ENCODE measurements at regions not wholly inside any gene's neighbourhood (a gene's known extent, or its start where the extent isn't known, plus 50 kb on each side); places are given as distances from the start of the nearest gene placed in this dataset.
"Not testable (repeated sequence)": the region's sequence is repeated elsewhere in the genome, so short reads cannot be mapped to it uniquely, and the experiment has no call there.

DNA sequence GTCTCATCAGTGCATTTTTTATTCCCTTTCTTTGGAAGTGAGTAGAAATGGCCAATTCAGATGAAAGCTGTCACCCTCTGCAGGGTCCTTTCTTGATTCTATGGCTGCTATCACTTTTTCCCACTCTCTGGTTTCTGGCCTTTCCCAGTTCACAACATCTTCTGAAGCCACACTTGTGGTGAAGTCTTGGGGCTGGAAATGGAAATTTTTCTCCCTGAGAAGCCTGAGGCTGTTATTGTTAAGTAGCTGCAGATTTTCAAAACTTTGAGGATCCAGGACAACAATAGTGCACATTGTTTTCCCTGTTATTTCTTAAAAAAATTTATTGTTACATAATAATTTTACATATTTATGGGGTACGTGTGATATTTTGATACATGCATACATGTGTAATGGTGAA lies 250.3 kb upstream of the RASGRP1 start:
- no peak for DNase-seq (ENCODE audit: low spot score)

GRCh38 chr15:38817427-38818156 lies 253.0 kb upstream of the RASGRP1 start:
- peak; percentile 62 for DNase-seq (ENCODE audit: low spot score)

DNA sequence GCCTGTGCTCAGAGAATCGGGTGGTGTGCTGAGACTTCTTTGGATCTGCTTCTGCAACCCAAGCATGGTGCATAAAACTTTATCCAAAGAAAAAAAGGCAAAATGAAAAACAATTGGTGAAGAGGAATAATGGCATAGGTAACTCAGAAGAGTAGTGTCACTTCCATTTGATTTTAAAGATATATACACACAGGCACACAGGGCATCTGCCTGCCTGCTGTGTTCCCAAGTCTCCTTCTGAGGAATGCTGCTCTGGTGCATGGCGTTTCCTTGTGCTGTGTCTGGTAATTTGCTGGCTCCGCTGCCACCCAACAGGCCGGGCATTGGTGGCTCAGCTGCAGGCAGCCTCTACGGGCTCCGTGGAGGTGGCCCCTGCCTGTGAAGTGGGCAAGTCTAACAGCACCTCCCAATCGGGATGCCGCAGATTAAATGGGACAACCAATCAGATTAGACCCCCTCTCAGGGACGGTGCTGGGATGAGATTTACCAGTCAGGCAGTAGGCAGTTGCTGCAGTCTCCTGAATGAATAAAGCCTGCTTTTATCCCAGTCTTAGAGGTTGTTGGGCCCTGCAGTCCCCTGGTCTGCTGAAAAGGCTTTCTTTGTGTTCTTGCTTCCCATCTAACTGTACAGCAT lies 253.7 kb upstream of the RASGRP1 start:
- DNase-seq (ENCODE audit: low spot score), result peak; percentile 56

DNA sequence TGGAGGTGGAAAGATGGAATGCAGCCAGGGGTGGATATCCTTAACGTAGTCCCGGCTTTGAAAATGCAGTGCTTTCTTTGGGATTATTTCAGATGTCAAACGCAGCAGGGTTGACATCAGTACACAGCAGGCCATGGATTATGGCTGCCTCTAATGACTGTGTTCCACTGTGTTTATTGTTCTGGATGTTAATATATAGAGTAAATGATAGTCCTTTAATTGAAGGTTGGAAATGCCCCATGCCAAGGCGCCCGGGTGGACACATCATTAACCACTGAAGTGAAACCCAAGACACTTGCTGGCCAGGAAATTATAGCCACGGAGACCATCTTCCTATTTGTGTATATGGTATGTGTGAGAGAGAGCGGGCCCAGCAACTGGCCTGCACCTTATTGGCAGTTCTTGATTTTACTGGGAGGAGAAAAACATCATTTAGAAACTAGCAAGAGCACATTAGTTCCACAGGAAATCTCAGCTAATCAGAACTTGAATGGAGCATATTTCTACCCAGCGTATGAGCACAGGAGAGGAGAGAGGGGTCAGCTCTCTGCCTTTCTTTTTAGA lies 254.9 kb upstream of the RASGRP1 start:
- DNase-seq (ENCODE audit: low spot score), result no peak

DNA sequence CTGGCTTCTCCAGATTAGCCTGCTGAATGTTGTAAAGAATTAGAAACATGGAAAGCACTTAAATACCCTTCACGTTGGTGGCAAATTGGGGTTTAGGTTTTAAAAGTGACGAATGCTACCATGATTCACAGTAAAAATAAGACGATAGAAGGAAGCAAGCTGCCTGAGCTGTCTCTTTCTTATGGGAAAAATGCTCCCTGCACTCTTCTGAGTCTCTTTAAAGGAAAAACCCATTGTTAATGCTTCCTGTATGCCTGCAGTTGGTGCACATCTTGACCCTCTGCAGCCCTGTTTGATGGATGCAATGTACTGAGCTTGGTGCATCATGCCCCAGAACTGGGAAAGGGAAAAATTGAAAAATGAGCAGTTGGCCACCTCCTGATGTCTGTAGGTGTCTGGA lies 258.6 kb upstream of the RASGRP1 start:
- DNase-seq (ENCODE audit: low spot score), result no peak

DNA sequence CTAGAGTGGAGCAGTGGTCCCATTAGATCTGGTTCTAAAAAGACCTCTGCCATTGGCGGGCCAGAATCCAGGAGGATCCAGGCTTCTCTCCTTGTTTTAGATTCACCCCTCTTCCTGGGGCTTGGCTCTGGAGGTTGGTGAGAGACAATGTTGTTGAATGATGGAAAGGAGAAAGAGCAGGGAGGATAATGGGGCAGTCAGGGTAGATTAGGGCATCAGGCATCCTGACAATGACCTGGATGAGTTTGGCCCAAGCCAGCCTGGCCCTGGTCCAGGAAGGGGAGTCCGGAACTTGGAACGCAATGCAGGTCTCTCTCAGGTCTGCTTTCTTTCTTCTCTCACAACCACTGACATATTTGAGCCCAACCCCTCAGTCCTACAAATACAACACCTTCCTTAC lies 260.1 kb upstream of the RASGRP1 start:
- no peak for DNase-seq (ENCODE audit: low spot score)

DNA sequence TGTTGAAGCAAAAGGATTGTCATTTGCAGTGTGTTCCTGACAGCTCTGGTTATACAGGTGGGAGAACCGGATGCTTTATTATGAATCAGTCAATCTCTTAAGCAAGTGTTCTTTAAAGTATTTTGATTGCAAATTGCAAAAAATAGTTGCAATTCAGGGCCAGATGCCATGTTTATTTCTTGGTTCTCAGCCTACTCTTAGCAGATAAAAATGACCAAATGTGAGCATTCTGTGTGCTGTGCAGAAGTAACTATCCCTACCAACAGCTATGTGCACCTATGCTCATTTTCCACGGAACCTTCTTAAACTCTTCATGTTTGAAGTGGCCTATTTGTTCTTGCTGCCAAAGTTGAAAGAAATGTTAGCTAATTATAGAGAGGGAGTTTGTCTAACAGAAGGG lies 262.3 kb upstream of the RASGRP1 start:
- no peak for DNase-seq (ENCODE audit: low spot score)

GRCh38 chr15:38828031-38828532 lies 263.5 kb upstream of the RASGRP1 start:
- DNase-seq (ENCODE audit: low spot score), result no peak

GRCh38 chr15:38829086-38829485 lies 264.5 kb upstream of the RASGRP1 start:
- no peak for DNase-seq (ENCODE audit: low spot score)

- no peak for DNase-seq (ENCODE audit: low spot score)
Measured at GRCh38 chr15:38842226-38842625, 277.6 kb upstream of the RASGRP1 start.

DNA sequence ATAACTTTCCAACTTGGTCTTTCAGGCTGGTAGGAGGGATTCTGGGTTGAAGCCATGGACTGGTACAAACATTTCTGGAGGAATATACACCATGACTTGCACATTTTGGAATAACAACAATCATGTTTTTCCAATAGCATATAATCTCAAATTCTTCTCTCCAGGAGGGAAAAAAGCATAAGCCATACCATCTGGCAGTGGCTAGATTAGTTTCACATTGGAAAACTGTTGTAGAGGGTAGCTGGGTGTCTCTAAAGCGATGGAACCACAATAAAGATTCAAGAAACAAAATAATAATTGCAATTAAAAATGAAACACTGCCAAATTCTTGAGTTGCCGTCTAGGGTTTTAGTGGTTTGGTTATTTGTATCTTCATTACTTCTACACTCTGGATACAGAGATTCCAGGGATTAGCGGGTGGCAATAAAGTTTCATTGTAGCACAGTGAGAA lies 278.5 kb upstream of the RASGRP1 start:
- DNase-seq (ENCODE audit: low spot score), result no peak

- peak; percentile 22 for DNase-seq (ENCODE audit: low spot score)
Measured at GRCh38 chr15:38843736-38844590, 279.3 kb upstream of the RASGRP1 start.

DNA sequence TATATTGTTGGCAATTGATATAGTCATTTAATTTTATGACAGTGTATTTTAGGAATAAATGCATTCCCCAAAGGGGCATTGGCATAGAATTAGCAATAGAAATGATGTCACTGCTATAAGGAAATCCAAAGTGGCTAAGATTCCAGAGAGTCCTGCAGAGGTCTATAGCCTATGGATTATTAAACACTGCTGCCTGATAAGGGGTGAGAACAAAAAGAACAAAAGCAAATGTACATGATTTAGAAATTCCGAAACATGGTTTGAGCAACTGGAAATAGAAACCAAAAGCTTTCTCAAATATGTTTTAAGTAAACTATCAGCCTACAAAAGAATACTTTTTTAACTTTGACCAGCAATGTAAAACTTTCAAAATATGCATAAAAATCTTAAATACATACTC lies 280.1 kb upstream of the RASGRP1 start:
- DNase-seq (ENCODE audit: low spot score), result no peak

GRCh38 chr15:38846346-38846745 lies 281.7 kb upstream of the RASGRP1 start:
- DNase-seq (ENCODE audit: low spot score), result no peak

GRCh38 chr15:38847666-38848065 lies 283.1 kb upstream of the RASGRP1 start:
- DNase-seq (ENCODE audit: low spot score), result no peak

- DNase-seq (ENCODE audit: low spot score), result no peak
Measured at GRCh38 chr15:38849046-38849445, 284.4 kb upstream of the RASGRP1 start.

- DNase-seq (ENCODE audit: low spot score), result not testable (repeated sequence)
Measured at GRCh38 chr15:38852188-38852587, 287.6 kb upstream of the RASGRP1 start.

GRCh38 chr15:38853608-38854007 lies 289.0 kb upstream of the RASGRP1 start:
- no peak for DNase-seq (ENCODE audit: low spot score)

DNA sequence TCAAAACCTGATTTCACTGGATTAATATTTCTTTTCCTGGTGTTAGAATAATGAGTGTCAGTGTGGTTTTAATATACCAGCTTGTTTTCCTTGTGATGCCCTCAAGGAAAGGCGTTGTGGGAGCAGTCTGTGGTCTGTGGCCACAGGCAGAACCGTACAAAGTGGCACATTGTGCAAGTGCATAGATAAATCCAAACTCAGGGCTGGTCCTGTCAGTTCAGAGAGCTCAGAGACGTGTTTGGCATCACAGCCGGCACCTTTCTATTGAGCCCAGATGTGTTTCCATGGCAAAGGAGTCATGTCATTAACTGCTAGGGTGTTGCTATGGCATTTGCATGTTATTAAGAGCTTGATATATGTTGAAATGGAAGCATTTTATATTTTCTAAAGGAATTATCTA lies 289.9 kb upstream of the RASGRP1 start:
- DNase-seq (ENCODE audit: low spot score), result no peak

DNA sequence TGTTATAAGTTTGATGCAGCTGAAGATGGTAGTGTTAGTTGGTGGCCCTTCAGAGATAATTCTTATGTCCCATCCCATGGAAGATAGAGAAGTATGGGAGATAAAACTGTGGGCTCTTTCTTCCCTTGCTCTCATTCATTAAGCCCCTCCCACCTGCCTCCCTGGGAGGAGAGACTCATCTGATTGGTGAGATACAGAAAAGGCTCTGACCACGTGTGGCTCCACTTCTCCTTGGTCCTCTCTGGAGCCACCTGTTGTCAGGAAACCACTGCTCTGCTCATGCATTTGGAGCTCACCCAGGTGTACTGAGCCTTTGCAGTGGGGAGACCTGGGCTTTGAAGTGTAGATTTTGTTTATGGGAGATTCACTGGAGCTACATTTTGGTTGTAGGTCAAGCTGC lies 293.2 kb upstream of the RASGRP1 start:
- DNase-seq (ENCODE audit: low spot score), result no peak

- DNase-seq (ENCODE audit: low spot score), result no peak
Measured at GRCh38 chr15:38859574-38859973, 295.0 kb upstream of the RASGRP1 start.

DNA sequence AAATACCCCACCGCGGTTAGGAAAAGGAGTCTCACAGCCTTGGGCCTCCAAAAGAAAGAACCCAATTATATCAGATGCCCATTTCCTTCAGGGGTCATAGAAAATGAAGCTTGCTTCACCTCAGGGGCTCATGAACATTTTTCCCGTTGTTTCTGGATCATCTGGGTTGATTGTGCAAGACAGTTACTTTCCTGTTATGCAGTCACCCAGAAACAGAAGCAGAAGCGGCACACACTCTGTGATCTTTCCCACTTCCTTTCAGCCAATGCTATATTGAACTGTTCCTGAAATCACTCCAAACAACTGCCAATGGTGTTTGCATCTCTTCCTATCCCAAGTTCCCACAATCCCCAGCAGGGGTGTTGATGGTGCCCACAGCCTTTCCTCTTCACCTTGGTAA lies 295.6 kb upstream of the RASGRP1 start:
- DNase-seq (ENCODE audit: low spot score), result peak; percentile 48

Data from pons (tissue), 1 donor.